HG03066 (cell line): ENCODE measurements at regions not wholly inside any gene's neighbourhood (a gene's known extent, or its start where the extent isn't known, plus 50 kb on each side); places are given as distances from the start of the nearest gene placed in this dataset.
A peak's percentile ranks its signal among the peaks of the same experiment; 100 is the strongest.

ENCODE experiments used
- ATAC-seq: cut with Tn5 transposase; IDR thresholded peaks from one replicate; pipeline ENCODE4 v1.9.1; 2021; ENCODE audit warnings: low read depth; ENCODE audit not compliant: unreplicated experiment

DNA sequence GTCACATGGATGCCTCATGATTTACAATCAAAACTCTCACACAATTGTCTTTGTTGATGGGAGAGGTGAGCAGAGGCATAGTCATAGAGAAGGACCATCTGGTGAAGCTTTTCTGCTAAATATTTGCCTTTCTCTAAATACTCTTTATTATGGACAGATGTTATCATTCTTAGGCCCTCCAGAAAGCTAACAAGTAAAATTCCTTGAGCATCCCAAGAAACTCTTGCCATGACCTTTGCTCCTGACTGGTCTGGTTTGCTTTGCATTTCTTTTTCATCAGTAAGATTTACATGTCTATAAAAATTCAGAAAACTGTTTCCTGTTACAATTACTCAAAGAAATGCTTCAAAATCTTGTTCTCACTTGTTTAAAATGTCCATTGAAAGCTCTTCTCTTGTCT lies 1336.6 kb upstream of the CDH8 start:
- no peak for ATAC-seq

DNA sequence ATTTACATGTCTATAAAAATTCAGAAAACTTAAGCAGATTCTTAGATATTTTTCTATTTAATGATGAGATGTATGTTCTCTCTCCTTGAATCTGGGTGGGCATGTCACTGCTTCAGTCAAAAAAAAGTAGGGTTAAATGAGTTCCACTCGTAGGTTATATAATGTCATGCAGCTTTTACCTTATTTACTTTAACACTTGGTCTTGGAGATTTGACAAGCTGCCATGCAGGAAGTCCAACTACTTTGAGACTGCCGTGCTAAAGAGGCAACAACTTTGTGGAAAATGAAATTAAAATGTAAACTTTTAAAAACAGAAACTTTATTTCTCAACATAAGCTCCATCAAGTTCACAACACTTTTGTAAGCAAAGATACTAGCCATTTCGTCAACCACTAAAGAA lies 1336.0 kb upstream of the CDH8 start:
- ATAC-seq: no peak

DNA sequence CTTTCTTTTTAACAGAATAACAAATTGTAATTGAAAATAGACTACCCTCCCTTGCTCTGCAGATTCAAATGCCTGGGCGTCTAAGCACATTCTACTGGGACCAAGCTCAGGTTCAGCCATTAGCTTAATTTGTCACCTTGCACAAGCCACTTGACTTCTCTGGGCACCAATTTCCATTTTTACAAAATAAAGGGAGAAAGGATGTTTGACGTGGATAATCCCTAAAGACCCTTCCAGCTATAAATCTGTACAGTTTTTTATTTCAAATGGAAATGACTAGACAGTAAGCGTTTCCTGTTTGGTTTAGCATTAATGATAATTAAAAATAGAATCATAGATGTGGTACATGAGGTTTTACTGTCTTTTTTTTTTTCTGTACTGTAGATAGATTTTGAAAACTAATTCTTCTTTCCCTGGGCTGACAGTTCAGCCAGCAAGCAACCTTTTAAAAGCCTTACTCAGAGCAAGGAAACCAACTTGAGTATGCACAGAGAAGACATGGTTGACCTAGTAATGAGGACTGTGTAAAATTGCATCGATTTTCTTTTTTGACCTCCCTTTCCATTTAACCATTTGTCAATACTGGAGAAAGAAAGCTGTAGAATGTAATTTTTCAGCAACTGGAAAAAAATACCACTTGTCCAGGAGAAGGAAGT lies 1329.5 kb upstream of the CDH8 start:
- no peak for ATAC-seq

DNA sequence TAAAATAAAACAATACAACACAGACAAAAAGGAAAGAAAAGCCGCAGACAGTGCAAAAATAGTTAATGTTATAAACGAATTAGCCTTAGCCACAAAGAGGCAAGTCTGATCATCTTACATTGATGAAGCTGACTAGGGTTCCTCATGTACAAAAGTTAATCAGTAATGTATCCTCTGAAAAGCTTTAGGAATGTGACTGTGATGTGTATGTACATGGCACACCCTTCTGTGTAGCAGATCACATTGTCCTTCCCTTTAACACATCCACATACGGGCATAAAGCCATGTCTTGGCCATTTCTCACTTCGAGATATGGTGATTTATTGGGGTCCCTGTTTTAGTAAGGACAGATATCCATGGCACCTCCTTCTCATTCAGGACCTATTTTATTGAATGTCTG lies 1327.5 kb upstream of the CDH8 start:
- no peak for ATAC-seq

DNA sequence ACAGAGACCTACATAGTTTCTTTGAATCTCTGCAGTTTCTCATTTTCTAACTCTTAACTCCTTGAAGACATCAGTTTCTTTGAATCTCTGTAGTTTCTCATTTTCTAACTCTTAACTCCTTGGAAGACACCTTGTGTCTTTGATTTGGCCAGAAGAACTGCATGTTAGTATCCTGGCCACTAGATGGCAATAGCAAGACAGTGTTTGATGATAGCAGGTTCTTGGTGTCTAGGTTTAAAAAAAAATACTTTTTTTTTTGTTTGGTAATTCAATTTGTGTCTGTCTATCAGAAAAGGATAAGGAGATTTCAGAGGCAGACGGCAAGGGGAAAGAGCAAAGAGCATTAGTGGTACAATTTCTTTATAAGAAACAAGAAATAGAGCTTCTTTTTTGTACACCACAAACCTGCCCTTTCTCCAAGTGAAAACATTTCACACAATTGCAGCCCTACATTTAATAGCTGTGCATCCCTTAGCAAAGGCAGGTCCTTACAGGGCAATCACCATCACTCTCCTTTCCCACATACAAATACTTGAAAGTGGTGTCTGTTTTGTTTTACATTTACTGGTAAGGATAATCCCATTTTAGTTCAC lies 1324.9 kb upstream of the CDH8 start:
- ATAC-seq: peak; percentile 75

DNA sequence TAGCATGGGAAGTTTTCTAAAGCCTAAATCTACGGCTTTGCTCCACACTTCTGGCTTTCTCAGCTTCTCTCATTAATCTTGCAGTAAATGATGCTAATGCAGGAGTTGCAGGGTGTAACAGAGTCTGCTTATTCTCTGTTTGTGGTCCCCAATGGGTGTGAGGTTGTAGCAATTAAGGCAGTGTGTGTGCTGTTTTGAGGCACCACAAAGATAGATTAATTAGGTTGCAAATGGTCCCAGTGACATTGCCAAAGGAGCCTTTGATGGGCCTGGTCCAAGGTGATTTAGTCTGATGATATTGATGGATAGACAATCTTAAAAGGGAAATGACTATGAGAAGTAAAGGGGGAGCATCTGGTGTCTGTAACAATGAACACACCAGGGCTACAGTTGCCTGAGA lies 1313.7 kb upstream of the CDH8 start:
- ATAC-seq: no peak

DNA sequence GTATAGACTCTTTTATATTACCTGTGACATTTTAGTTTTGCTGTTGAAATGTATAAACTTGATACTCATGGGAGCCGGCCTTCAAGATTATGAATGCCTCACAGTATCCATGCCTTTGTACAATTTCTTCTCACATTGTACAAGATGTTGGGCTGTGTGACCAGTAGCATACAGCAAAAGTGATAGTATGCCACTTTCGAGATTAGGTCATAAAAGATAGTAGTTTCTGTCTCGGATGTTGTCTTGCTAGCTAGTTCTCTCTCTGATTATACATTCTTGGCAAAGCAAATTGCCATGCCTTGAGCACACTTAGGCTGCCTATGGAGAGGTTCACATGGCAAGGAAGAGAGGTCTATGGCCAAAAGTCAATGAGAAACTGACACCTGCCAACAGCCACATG lies 1309.8 kb upstream of the CDH8 start:
- ATAC-seq: no peak

DNA sequence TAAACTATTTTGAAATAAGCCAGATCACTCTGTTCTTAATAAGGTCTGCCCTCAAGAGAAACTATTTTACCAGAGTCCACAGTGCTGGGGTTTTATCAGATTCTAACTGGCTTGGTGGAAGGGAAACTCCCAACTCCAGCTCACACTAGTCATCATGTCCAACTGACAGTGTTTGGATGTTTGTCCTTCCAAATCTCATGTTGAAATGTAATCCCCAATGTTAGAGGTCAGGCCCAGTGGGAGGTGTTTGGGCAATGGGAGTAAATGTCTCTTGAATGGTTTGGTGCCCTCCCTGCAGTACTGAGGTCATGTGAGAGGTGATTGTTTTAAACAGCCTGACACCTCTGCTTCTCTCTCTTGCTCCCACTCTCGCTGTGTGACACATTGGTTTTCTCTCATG lies 1301.0 kb upstream of the CDH8 start:
- ATAC-seq: no peak

DNA sequence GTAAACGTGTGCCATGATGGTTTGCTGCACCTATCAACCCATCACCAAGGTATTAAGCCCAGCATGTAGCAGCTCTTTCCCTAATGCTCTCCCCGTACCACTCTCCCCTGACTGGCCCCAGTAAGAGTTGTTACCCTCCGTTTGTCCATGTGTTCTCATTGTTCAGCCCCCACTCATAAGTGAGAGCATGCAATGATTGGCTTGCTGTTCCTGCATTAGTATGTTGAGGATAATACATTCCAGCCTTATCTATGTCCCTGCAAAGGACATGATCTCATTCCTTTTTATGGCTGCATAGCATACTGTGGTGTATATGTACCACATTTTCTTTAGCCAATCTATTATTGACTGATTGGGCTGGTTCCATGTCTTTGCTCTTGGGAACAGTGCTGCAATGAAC lies 1294.9 kb upstream of the CDH8 start:
- no peak for ATAC-seq

DNA sequence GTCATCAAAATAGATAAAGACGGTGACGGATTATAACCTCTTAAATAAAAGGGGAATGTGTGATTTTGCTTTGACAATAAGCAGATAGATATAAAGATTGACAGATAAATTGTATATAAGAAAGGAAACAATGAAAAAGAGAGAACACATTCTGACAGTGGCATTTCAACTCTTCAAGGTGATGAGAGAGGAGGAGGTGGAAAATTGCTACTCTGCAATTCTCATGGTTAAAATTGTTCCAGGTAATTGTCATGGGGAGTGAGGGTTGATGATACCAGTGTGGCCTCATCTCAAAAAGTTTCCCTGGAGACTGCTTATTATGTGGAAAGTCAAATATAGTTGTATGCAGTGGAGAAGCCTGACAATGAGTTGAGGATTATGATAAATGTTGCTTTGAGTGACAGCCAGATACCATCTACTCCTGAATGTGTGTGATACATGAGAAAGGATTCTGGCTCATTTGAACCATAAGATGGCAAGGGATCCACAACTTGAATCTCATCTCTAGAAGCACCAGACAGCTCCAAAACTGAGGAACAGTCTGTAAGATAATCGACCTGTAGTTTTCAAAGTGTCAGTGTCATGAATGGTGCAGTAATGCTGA lies 1290.6 kb upstream of the CDH8 start:
- no peak for ATAC-seq

DNA sequence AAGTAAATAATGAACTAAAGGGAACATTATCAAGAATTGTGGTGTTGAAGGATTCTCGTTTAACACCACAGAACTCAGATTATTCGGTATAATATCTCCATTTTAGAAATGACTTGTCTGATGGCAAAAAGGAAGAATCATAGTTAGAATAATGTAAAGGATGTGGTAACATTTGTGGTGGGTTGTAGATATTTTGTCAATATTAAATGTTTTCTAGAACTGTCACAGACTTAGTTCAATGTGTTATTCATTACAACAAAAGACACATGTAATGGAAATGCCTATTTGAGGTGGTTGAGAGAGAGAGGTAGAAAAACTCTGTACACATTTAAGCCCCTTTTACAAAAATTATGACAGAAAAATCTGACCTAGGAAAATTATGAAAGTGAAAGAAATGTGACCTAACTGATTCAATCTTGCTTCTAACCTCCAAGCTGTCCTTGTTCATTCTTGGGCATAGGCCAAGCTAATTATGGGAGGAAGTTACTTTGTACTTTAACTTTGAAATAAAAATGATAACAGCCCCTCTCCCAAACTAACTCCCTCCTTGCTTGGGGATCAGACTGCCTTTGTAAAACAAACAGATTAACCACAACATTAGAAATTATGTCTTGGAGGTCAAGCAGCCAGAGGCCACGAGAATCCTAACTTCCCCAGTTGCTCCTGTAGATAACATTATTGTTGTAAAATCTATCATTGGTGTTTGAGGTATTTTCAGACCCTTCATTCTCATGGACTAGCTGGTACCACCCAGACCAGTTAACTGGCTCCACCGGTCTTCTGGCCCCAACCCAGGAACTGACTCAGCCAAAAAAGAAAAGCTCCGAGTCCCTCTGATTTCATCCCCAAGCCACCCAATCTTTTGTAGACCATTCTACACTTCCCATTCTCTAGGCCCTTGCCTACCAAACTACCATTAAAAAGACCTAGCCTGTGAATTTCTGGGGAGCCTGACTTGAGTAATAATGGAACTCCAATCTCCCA lies 1287.8 kb upstream of the CDH8 start:
- no peak for ATAC-seq

DNA sequence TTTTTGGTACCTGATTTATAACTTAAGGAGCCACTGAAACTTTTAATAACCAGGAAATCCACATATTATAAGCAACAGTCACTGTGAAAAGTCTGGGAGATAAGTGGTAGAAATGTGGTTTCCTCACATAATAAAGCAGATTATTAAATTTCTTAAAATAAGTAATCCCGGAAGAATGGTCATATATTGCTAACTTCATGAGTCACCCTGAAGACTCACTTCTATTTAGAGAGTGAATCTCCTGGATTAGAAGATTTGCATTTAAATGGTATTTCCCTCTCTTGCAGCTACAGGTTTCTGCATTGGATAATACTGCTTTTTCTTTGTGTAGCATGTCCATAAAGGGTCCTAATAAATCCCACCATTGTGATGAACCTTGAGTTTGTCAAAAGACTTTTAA lies 1286.8 kb upstream of the CDH8 start:
- no peak for ATAC-seq

DNA sequence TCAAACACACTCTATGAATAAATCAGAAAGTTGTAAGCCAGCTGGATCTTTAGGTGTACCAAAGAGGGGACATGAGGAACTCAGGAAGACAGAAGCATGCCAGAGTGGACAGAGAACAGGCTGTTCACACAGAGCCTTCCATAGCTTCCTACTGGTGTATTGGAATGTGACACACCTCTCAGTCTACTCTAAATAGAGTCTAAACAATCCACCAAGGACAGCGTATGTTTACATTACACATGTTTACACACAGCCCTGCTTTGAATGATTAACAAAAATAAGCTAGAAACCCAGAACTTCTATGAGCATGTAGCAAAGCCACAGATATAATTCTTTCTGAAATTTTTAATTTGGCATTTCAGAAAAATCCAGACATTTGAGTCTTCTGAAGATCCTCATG lies 1279.0 kb upstream of the CDH8 start:
- ATAC-seq: no peak

DNA sequence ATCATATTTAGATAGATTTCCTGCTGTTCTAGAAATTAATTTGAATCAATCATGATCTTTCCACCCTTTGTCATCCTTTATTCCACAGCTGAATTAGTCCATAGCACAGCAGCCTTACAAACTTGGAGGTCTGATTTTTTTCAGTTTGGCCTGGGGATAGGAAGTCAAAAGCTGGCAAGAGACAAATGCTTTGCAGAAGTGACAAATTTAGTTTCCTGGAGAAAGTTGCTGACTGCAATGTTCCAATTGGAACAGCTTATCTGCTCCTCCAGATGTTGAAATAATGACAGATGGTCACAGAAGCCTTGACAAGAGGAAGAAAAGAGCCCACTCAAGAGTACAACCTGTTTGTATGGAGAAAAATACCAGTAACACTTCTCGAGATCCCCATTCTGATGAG lies 1276.1 kb upstream of the CDH8 start:
- ATAC-seq: no peak

DNA sequence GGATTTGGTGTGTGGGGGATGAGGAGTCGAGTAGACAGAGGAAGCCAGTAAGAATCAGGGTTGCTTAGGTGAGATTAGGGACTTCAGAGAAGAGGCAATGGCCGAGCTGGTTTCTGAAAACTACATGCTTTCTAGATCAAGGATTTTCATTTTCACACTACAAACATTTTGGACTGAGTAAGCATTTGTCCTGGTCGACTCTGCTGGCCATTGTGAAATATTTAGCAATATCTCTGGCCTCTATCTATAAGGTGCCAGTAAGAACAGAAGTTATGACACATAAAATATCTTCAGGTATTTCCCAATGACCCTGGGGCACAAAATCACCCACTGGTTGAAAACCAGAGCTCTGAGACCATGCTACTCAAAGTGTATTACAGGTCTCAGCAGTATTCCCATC lies 1275.1 kb upstream of the CDH8 start:
- ATAC-seq: no peak

DNA sequence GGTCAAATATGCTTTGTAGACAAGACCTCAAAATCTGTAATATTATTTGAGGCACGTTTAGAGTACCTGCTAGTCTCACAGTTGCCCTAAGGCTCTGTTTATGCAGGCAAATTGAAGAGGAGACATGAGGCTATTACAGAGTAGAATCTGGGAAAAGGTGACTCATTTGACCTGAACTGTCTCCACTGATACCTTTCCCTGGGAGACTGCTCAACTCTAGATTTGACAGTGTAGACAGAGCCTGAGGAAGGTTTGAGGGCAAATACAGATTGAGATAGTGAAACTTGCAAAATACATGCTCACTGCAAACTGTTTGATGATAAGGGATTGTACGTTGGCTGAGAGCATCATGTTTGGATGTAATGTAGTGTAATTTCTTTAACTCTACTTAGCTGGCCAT lies 1266.6 kb upstream of the CDH8 start:
- no peak for ATAC-seq

DNA sequence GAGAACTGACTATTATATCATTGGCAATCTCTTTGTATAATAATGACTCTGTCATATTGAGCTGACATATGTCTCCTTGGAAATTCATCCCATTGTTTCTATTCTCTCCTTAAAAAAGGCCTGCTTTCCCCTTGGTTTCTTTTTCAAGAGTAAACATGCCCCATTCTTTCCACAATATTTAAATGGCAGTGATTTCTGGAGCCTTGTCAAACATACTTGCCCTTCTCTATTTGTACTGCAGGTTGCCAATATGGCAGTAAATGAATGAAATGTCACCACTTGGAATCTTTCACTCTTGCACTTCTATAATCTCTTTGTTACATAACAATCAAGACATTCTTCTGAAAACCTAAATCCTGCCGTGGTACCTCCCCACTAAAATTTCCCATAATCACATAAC lies 1265.1 kb upstream of the CDH8 start:
- no peak for ATAC-seq

DNA sequence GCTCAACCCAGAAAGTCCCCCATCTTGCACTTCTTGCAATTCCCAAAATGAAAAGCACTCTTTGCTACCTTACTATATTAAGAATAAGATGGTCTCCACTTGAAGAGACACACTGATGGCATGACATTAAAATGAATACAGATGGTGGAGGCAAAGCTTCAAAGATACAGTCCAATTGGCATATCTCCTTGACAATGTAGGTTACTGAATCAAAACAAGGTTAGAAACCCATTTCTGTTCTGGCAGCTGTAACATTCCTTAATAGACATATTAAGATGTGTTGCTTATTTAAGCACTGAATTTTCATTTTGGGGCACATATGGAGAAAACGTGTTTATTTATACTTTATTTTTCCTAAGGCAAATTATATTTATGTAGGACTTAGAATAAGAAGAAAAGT lies 1262.8 kb upstream of the CDH8 start:
- no peak for ATAC-seq

DNA sequence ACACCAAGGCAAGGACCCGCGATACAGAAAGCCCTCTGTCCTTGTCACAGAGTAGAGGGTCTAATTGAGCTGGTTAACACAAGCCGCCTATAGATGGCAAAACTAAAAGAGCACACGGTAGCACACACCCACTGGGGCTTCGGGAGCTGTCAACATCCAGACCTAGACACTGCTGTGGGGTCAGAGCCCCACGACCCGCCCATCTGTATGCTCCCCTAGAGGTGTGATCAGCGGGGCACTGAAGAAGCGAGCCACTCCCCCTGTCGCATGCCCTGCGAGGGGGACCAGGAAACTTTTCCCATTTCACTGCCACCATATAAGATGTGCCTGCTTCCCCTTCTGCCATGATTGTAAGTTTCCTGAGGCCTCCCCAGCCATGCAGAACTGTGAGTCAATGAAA lies 1255.8 kb upstream of the CDH8 start:
- no peak for ATAC-seq

DNA sequence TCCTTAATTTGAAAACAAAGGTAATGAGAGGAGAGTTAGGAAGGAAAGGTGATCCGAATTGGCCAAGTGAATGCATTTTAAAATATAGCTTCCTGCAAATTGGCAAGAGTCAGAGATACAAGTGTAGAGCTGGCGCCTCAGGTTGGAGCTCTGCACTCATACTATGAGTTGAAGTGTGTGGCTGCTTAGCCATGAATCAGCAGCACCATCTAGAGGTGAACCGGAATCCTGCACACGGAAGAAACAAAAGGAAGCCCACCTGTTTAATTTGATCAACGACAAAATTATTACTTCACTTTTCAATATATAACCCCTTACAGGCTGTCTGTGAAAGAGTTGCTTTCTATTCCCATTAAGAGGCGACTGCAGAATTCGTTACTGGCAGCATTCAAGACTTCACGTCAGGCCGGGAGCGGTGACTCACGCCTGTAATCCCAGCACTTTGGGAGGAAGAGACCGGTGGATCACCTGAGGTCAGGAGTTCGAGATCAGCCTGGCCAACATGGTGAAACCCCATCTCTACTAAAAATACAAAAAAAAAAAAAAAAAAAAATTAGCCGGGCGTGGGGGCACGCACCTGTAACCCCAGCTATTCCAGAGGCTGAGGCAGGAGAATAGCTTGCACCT lies 1253.7 kb upstream of the CDH8 start:
- peak; percentile 58 for ATAC-seq

DNA sequence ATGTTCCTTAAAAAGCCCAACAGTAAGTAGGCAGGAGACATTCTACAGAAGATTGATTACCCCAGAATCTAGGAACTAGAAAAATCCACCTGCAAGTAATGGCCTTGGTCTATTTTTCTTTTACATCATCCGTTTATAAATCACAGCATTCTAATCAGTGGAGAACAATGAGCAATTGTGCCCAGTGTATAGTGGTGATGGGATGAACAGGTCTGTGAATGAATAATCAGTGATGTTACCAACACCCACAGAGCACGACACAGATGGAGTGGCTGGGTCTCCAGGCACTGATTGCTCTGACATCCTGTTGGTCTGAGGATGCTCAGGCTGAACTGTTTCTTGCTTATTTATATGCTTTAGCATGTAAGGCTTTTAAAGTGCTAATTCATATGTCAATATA lies 1251.2 kb upstream of the CDH8 start:
- ATAC-seq: no peak
